SK-N-MC (cell line): ENCODE measurements at regions not wholly inside any gene's neighbourhood (a gene's known extent, or its start where the extent isn't known, plus 50 kb on each side); places are given as distances from the start of the nearest gene placed in this dataset.

ENCODE experiments used
- EZH2 ChIP-seq: fragments of 200-600 bp; sonication (generic); IDR thresholded peaks from one replicate; pipeline ENCODE4 v1.6.1; 2017; ENCODE audit warnings: antibody characterized with exemption
- FOXP2 ChIP-seq: optimal IDR thresholded peaks from 2 replicates; pipeline ENCODE3; 2011; ENCODE audit warnings: mild to moderate bottlenecking, moderate library complexity; ENCODE audit not compliant: insufficient read depth; ENCODE audit errors: extremely low read length, control extremely low read depth
- POLR2AphosphoS5 ChIP-seq: IDR thresholded peaks from 2 replicates; pipeline ENCODE4 v1.6.1; 2012; ENCODE audit warnings: mild to moderate bottlenecking, low read depth, low read length, borderline replicate concordance

DNA sequence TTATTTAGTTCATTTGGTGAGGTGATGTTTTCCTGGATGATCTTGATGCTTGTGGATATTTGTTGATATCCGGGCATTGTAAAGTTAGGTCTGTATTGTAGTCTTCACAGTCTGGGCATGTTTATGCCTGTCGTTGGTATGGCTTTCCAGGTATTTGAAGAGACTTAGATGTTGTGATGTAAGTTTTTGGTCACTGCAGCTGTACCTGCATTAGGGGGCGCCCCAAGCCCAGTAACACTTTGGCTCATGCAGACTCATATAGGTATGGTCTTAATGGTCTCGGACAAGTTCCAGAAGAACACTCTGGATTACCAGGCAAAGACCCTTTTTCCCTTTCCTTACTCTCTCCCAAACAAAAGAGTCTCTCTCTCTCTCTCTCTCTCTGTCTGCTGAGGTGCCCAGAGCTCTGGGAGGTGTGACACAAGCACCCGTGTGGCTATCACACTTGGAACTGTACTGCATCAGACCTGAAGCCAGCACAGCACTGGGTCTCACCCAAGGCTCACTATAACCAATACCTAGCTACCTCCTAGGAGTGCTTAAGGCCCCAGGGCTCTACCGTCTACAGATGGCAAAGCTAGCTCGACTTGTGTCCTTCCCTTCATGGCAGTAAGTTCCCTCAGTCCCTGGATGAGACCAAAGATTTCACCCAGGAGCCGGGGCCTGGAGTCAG lies 425.8 kb upstream of the ATXN7L3B start:
- TF ChIP-seq POLR2AphosphoS5 (no peak), EZH2 (no peak), FOXP2 (no peak)
